ENCODE measurements at regions not wholly inside any gene's neighbourhood (a gene's known extent, or its start where the extent isn't known, plus 50 kb on each side); places are given as distances from the start of the nearest gene placed in this dataset.

DNA sequence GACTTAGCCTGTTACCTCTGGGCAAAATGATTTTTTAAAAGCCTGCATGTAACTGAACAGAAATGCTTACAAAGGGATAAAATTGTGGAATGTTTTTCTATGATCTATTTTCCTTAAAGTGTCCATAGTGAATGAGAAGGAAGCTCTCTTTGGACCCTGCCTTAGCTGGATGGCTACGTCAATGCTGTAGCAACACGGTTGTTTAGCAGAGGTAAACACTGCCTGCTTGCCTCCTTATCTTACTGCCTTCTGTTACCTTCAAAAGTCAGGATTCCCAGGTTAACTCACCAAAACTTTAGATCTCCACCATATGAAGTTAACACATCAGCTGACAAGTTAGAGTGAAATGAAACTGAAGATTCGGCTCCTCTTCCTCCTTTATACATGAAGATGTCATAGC, 402.6 kb downstream of the SAMD5 start:
- no peaks in the 10 kb centered on the region for H3K36me3 Mint-ChIP-seq (ENCODE audit: low read depth)
- H3K27ac Mint-ChIP-seq, result no peak overlapping the region

DNA sequence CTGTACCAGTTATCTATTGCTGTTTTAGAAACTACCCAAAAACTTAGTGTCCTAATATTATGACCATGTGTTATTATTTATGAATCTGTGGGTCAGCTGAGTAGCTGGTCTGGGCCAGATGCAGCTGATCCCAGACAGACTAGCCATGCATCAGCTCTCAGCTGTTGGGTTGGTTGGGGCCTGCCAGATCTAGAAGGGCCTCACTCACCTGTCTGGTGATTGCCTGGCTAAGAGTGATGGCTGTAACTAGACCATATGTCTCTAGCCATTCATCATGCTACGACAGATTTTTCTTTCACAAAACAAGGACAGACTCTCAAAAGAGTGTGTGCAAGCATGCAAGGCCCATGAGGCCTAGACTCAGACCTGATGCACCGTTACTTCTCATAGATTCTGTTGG, 403.2 kb downstream of the SAMD5 start:
- no peaks in the 10 kb centered on the region for H3K27me3 Mint-ChIP-seq (ENCODE audit: low read depth)
- no peaks in the 10 kb centered on the region for H3K4me1 Mint-ChIP-seq (ENCODE audit: low read depth)
- H3K9me3 Mint-ChIP-seq, result no peaks in the 10 kb centered on the region
- H3K27ac Mint-ChIP-seq, result no peak overlapping the region
- H3K36me3 Mint-ChIP-seq (ENCODE audit: low read depth), result no peaks in the 10 kb centered on the region
- H3K4me3 Mint-ChIP-seq, result no peak overlapping the region

More for the DNA sequence above, 402.6 kb downstream of the SAMD5 start:
- Mint-ChIP-seq H3K4me3 (no peak overlapping the region), H3K4me1 (ENCODE audit: low read depth) (no peaks in the 10 kb centered on the region), H3K27me3 (ENCODE audit: low read depth) (no peaks in the 10 kb centered on the region), H3K9me3 (no peaks in the 10 kb centered on the region)

DNA sequence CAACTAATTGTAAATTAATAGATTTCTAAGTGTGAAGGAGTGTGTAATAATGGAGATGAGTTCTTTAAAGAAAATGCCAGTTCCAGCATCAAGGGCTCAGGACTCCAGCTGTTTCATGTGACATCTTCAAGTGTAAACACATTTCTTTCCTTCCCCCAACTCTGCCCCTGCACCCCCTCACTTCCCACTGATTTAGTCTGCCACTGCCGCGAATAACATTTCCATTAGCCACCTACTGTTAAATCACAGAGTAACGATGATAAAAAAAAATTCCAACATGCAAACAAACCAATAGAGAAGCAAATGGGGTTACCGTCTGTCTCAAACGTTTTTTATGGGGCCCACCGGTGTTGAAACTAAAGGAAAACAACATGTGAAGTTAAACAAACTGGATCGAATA, 414.3 kb downstream of the SAMD5 start:
- no peaks in the 10 kb centered on the region for H3K27me3 Mint-ChIP-seq (ENCODE audit: low read depth)
- H3K4me3 Mint-ChIP-seq, result no peak overlapping the region
- no peaks in the 10 kb centered on the region for H3K36me3 Mint-ChIP-seq (ENCODE audit: low read depth)
- no peak overlapping the region for H3K27ac Mint-ChIP-seq
- peaks cover 9% of the 10 kb centered on the region for H3K9me3 Mint-ChIP-seq
- no peaks in the 10 kb centered on the region for H3K4me1 Mint-ChIP-seq (ENCODE audit: low read depth)

DNA sequence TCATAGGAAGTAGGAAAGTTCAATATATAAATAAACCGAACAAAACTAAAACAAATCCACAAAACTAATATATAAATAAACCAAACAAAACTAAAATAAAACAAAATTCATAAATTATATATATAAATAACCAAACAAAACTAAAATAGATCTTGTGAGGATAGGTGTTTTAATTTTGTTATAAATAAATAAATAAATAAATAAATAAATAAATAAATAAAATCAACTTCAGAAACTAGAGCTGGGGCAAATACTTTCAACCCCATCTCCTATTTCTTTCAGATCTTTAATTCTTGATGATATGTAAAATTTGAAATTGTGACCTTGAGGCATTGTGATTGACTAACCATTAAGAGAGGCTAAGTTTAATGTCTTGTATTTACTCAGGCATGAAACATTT, 416.1 kb downstream of the SAMD5 start:
- H3K4me3 Mint-ChIP-seq, result no peak overlapping the region

DNA sequence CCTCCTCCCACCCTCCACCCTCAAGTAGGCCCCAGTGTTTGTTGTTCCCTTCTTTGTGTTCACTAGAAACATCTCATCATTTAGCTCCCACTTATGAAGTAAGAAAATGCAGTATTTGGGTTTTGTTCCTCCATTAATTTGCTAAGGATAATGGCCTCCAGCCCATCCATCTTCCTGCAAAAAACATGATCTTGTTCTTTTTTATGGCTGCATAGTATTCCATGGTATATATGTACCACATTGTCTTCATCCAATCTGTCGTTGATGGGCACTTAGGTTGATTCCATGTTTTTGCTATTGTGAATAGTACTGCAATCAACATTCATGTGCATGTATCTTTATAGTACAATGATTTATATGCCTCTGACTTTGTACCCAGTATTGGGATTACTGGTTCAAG, 416.8 kb upstream of the SASH1 start:
- Mint-ChIP-seq H3K4me1 (ENCODE audit: low read depth) (no peaks in the 10 kb centered on the region), H3K9me3 (peaks cover 17% of the 10 kb centered on the region), H3K27ac (no peak overlapping the region), H3K27me3 (ENCODE audit: low read depth) (no peaks in the 10 kb centered on the region), H3K4me3 (no peak overlapping the region), H3K36me3 (ENCODE audit: low read depth) (no peaks in the 10 kb centered on the region)

More for the DNA sequence above, 416.1 kb downstream of the SAMD5 start:
- H3K4me1 Mint-ChIP-seq (ENCODE audit: low read depth), result no peaks in the 10 kb centered on the region
- H3K27ac Mint-ChIP-seq, result no peak overlapping the region
- no peaks in the 10 kb centered on the region for H3K27me3 Mint-ChIP-seq (ENCODE audit: low read depth)
- peaks cover 17% of the 10 kb centered on the region for H3K9me3 Mint-ChIP-seq
- no peaks in the 10 kb centered on the region for H3K36me3 Mint-ChIP-seq (ENCODE audit: low read depth)

DNA sequence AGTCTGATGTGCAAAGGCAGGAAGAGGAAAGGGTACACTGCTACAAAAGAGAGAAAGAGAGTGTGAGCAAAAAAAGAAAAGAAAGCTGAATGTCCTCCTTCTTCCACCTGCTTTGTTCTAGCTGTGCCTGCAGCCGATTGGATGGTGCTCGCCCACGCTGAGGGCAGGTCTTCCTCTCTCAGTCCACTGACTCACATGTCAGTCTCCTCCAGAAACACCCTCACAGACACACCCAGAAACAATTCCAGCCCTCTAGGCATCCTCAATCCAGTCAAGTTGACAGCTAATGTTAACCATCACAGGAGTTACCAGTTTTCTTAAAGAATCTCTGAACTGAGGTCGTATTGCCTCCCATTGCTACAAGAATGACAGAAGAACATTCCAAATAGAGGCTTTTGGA, 411.9 kb upstream of the SASH1 start:
- H3K27me3 Mint-ChIP-seq (ENCODE audit: low read depth), result no peaks in the 10 kb centered on the region
- H3K36me3 Mint-ChIP-seq (ENCODE audit: low read depth), result no peaks in the 10 kb centered on the region
- no peaks in the 10 kb centered on the region for H3K4me1 Mint-ChIP-seq (ENCODE audit: low read depth)
- H3K9me3 Mint-ChIP-seq, result peaks cover 19% of the 10 kb centered on the region
- H3K4me3 Mint-ChIP-seq, result no peak overlapping the region
- no peak overlapping the region for H3K27ac Mint-ChIP-seq

DNA sequence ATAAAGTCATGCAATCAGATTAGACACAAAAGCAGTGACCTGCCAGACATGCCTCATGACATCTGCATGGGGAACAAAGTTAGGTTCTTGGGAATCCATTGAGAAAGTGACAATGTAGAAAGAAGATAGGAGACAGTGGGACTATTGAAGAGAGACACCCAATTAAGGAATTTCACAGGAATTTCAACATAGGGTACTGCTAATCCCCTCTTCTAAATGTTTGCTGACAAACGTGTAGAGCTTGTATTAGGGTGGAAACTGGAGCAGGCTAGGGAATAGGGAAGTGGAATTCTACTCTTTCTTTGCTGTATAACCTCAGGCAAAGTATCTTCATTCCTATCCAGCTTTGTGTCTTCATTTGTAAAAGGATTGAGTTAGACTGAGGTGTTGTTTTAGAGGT, 409.4 kb upstream of the SASH1 start:
- H3K9me3 Mint-ChIP-seq, result peaks cover 13% of the 10 kb centered on the region
- H3K4me3 Mint-ChIP-seq, result no peak overlapping the region
- no peak overlapping the region for H3K27ac Mint-ChIP-seq
- no peaks in the 10 kb centered on the region for H3K4me1 Mint-ChIP-seq (ENCODE audit: low read depth)
- no peaks in the 10 kb centered on the region for H3K36me3 Mint-ChIP-seq (ENCODE audit: low read depth)
- no peaks in the 10 kb centered on the region for H3K27me3 Mint-ChIP-seq (ENCODE audit: low read depth)

DNA sequence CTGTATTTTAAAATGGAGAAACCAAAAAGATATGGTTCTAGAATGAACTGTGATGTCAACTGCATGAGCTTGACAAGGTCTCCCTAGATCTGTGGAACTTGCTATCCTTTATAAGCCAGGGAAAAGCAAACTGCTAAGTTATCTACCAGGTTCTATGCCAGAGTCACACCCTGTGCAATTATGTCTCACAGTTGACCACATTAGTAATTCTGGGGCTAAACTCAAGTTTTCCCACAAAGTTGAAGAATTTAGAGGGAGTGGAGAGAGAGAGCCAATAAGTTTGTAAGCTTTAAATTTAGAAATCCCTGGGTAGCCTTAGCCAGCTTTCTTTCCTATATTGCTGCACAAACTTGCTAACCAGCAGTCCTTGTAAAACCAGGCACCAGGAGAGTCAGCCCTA, 407.0 kb upstream of the SASH1 start:
- H3K9me3 Mint-ChIP-seq, result peaks cover 6% of the 10 kb centered on the region
- H3K27ac Mint-ChIP-seq, result no peak overlapping the region
- no peaks in the 10 kb centered on the region for H3K4me1 Mint-ChIP-seq (ENCODE audit: low read depth)
- H3K4me3 Mint-ChIP-seq, result no peak overlapping the region
- H3K27me3 Mint-ChIP-seq (ENCODE audit: low read depth), result no peaks in the 10 kb centered on the region
- no peaks in the 10 kb centered on the region for H3K36me3 Mint-ChIP-seq (ENCODE audit: low read depth)

DNA sequence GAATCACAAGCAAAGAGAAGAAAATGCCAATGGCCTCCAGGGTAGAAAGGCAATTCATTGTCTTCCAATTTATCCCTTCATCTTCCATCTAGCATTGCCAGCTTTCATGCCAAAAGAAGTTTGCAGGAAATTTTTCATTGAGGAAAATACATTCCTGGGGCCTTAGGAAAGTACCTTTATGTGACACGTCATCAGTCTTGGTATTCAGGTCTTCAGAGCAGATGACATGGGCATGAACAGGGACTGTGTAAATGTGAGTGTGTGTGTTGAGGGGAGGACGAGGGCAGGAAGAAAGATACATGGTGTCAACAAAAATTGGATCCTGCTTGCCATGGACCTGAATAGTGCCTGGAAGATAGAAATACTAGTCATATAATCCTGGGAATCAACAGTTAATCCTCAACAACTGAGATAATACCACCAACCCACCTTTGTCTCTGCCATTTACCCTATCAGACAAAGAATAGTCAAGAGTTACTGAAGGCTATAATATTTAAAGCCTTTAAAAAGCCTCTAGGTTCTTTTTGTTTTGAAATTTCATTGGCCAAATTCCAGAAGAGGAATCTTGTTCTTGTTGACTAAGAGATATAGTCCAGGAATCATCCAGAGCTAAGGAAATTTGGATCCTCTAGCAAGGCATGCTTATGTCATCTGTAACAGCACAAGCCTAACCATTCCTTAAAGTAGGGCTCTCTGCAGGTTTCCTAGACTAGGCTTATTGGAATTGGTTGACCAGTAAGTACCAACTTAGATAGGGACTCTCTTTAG, 405.8 kb upstream of the SASH1 start:
- Mint-ChIP-seq H3K9me3 (peaks cover 6% of the 10 kb centered on the region), H3K27me3 (ENCODE audit: low read depth) (no peaks in the 10 kb centered on the region), H3K4me1 (ENCODE audit: low read depth) (no peaks in the 10 kb centered on the region), H3K27ac (no peak overlapping the region), H3K4me3 (no peak overlapping the region), H3K36me3 (ENCODE audit: low read depth) (no peaks in the 10 kb centered on the region)

DNA sequence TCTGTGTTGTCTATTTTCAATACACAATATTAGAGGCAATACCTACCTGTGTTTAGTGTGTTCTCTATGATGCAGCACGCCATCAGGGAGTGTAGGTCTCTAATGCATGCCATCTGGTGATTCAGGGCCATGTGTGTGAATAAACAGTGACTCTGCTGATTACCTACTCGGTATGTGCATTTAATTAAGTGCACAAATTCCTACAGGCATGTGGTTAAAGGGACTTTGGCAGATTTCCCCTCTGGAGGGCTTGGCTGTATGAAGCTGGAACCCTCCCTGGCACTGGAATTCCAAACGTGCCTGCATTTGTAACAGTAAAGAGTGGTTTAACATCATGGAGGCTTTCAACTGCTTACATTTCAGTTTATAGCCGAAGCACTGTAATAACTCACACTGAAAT, 401.5 kb upstream of the SASH1 start:
- Mint-ChIP-seq H3K9me3 (peaks cover 2% of the 10 kb centered on the region), H3K36me3 (ENCODE audit: low read depth) (no peaks in the 10 kb centered on the region), H3K4me1 (ENCODE audit: low read depth) (no peaks in the 10 kb centered on the region), H3K27me3 (ENCODE audit: low read depth) (no peaks in the 10 kb centered on the region), H3K27ac (no peak overlapping the region), H3K4me3 (no peak overlapping the region)

DNA sequence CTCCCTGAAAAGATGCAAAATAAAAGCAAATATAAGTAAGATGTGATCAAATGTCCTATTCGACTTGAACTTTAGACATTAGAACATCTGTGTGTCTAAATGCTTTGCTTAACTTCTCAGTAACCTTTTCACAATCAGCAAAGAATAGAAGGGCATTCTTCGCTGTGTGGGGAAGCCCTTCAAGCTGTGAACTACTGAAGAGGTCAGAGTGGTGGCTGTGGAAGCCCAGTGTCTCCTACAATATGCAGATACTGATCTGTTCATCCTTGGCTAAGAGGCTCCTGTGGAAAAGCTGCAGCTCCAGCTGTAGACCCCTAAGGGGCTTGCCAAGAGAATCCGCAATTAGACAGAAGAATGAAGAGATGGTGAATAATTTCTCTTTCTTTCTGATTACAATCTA, 400.3 kb upstream of the SASH1 start:
- Mint-ChIP-seq H3K9me3 (no peaks in the 10 kb centered on the region), H3K4me1 (ENCODE audit: low read depth) (no peaks in the 10 kb centered on the region), H3K27me3 (ENCODE audit: low read depth) (no peaks in the 10 kb centered on the region), H3K27ac (no peak overlapping the region), H3K4me3 (no peak overlapping the region), H3K36me3 (ENCODE audit: low read depth) (no peaks in the 10 kb centered on the region)

DNA sequence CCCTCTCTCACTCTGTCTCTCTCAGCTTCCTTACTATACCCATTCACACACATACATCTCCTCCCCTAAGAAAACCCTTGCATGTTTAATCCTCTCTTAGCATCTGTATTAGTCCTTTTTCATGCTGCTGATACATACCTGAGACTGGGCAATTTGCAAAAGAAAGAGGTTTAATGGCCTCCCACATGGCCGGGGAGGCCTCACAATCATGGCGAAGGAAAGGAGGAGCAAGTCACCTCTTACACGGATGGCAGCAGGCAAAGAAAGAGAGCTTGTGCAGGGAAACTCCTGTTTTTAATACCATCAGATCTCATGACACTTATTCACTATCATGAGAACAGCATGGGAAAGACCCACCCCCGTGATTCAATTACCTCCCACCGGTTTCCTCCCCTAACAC, 398.5 kb upstream of the SASH1 start:
- Mint-ChIP-seq H3K27ac (no peak overlapping the region), H3K9me3 (no peaks in the 10 kb centered on the region), H3K4me3 (no peak overlapping the region), H3K27me3 (ENCODE audit: low read depth) (no peaks in the 10 kb centered on the region), H3K36me3 (ENCODE audit: low read depth) (no peaks in the 10 kb centered on the region), H3K4me1 (ENCODE audit: low read depth) (no peaks in the 10 kb centered on the region)

DNA sequence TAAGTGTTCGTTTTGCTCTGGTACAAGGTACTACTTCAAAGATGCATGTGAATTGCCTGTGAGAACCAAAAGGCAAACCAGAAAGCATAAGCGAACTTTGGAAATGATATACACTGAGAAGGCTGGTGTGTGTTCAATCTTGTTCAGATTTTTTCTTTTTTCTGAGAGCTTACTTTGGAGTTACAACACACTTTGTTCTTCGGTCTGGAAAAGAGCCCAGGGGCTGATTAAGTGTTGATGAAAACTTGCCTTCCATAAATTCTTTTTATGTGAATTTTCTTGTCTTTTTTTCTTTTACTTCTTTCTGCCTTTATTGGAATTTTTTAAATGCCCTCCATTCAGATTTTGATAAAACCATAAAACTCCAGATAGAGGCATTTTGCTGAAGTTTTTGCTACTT, 395.1 kb upstream of the SASH1 start:
- no peaks in the 10 kb centered on the region for H3K4me1 Mint-ChIP-seq (ENCODE audit: low read depth)

DNA sequence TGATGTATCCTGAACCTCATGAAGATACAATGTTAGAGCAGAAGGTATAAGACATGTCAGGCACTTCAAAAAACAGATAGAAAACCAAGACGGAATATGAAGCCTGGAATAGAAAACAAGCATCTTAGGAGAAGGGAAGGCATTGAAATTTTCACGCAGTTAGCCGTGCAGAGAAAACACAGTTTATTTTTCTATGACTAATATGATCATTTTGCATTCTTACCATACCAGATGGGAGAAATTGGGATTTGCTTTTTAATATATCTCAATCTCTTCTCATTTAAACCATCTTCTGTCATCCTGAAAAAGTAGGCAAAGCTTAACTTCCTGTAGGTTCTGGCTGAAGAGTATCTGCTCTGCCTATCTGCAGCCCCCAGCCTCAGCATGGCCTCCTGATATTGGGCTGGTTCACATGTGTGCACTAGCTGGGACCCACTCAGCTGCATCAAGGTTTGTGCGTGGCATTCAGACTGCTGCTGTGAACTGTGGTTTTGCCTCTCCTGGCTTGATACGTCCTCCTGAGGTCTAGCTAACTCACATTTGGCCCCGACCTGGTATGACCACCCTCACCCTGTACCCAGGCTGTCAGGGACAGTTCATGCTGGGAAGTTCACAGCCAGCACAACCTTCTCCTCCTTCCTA, 392.5 kb upstream of the SASH1 start:
- no peaks in the 10 kb centered on the region for H3K36me3 Mint-ChIP-seq (ENCODE audit: low read depth)
- H3K4me1 Mint-ChIP-seq (ENCODE audit: low read depth), result no peaks in the 10 kb centered on the region
- H3K9me3 Mint-ChIP-seq, result no peaks in the 10 kb centered on the region
- H3K27me3 Mint-ChIP-seq (ENCODE audit: low read depth), result no peaks in the 10 kb centered on the region
- H3K4me3 Mint-ChIP-seq, result no peak overlapping the region
- H3K27ac Mint-ChIP-seq, result no peak overlapping the region

More for the DNA sequence above, 395.1 kb upstream of the SASH1 start:
- no peaks in the 10 kb centered on the region for H3K27me3 Mint-ChIP-seq (ENCODE audit: low read depth)
- no peaks in the 10 kb centered on the region for H3K36me3 Mint-ChIP-seq (ENCODE audit: low read depth)
- no peaks in the 10 kb centered on the region for H3K9me3 Mint-ChIP-seq
- H3K27ac Mint-ChIP-seq, result no peak overlapping the region
- no peak overlapping the region for H3K4me3 Mint-ChIP-seq

DNA sequence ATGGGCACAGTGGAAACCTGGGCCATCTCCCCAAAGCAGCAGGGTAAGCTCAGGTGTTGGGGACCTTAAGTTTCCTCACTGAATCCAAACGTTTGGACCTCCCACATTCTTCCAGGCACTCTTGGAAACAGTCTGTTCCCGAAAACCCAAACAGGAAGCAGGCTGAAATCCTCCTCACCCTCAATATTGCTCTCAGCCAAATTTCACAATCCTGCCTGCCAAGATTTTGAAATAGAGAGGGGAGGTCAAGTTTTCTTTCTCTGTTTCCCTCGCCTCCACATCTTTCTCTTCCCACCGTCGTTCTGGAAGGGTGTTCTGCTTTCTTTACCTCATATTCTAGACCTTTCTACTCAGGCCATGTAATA, 392.0 kb upstream of the SASH1 start:
- H3K27ac Mint-ChIP-seq, result no peak overlapping the region

More for the DNA sequence above, 392.0 kb upstream of the SASH1 start:
- Mint-ChIP-seq H3K36me3 (ENCODE audit: low read depth) (no peaks in the 10 kb centered on the region), H3K4me1 (ENCODE audit: low read depth) (no peaks in the 10 kb centered on the region), H3K4me3 (no peak overlapping the region), H3K9me3 (no peaks in the 10 kb centered on the region), H3K27me3 (ENCODE audit: low read depth) (no peaks in the 10 kb centered on the region)

All from T-helper 1 cell treated with Interleukin-12 subunit alpha and Interleukin-12 subunit beta and Interleukin-4 antibody, amounts not matched to agents 30 μg/mL and 1 μg/mL, for 36 hours (primary cell).